Activated CD4-positive, alpha-beta T cell treated with anti-CD3 and anti-CD28 coated beads for 24 hours (primary cell): ENCODE measurements at regions not wholly inside any gene's neighbourhood (a gene's known extent, or its start where the extent isn't known, plus 50 kb on each side); places are given as distances from the start of the nearest gene placed in this dataset.
"Not testable (repeated sequence)": the region's sequence is repeated elsewhere in the genome, so short reads cannot be mapped to it uniquely, and the experiment has no call there.

ENCODE experiments used
- DNase-seq, 2 donors: peaks; one replicate each; pipeline ENCODE4 v3.0.0-alpha.2; 2020; ENCODE audit warnings: low read depth in 2 of 2

DNA sequence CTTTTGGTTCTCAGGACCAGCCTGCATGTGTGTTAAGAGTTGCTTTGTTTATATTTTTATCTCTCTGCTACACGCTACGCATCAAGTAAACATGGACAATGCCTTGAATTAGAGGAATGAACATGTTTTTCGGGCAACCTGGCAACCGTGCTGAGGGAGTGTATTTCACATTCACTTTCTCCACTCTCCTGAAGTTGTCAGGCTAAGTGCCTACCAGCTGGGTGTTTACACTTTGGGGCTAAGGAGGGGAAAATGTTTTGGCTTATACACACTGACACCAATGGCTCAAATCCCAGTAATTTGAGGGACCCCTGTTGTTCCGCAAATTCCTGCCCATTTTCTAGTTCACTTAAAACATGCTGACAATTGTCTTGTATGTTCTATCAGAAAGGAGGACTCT is 141.5 kb upstream of the PDE7B start:
- no peak for DNase-seq

DNA sequence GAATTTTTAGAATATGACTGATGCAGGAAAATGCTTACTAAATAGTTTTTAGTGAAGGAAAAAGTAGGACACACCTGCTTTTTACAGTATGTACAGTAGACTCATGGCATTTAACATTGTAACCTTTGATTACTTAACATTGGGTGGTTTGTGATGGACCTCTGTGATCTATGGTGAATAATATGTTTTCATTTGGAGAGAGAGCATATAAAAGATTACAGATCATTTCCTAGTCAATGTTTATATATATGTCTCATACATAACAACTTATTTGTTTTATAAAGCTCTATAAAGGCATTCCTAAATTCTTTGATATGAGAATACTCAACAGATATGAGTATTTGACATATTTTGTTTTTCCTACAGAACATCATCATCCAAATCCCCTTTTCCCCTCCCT is 129.3 kb upstream of the PDE7B start:
- no peak for DNase-seq

DNA sequence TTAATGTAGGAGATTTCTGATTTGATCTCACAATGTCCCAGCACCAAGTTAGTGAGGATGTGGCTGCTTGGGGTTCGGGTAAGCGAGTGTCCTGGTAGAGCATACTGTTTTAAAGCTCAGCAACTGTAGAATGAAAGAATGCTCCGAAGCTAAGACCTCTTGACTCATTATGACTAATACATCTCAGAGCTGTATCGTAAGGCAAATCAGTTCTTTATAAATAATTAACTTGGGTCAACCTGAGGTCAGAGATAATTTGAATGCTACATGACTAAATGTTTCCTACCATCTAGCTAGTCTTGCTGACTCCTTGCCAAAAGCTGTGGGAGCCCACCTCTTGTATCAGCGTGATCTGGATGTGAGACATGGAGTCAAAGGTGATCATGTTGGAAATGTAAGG is 128.8 kb upstream of the PDE7B start:
- peak in 1 of 2 donors; percentile 3 for DNase-seq

DNA sequence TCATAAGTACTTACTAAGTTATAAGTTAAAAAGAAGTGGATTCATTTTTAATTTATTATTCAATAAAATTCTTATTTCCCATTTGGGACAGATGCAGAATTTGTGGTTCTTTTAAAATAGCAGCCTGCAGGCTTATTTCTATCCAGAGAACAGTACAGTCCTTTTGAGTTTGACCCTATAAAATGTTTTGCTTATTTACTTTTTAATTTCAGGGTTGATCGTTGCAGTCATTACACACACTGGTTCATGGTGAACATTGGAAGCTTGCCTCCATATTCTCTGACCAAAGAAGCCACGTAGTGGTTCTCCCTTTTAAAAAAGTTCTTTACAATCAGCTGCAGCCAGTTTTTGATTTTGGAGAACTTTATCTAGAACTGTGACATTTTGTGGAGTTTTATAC is 122.9 kb upstream of the PDE7B start:
- DNase-seq: no peak

DNA sequence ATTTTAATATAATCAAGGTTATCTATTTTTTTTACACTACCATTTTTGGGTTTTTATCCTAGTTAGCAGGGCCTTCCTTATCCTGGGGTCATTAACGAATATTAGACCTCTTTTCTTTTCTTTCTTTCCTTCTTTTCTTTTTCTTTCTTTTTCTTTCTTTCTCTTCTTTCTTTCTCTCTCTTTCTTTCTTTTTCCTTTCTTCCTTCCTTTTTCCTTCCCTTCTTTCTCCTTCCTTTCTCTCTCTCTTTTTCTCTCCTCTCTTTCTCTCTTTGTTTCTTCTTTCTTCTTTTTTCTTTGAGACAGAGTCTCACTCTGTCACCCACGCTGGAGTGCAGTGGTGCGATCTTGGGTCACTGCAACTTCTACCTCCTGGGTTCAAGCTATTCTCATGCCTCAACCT is 120.4 kb upstream of the PDE7B start:
- DNase-seq: no peak

DNA sequence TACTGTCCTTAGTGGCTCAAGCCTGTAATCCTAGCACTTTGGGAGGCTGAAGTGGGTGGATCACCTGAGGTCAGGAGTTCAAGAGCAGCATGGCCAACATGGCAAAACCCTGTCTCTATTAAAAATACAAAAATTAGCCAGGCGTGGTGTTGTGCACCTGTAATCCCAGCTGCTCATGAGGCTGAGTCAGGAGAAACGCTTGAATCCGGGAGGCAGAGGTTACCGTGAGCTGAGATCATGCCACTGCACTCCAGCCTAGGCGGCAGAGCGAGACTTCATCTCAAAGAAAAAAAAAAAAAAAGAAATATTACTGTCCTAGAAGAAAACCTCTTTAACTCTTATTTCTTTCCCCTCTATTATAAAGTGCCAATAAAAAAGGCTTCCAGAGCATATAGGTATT is 115.2 kb upstream of the PDE7B start:
- not testable (repeated sequence) for DNase-seq

DNA sequence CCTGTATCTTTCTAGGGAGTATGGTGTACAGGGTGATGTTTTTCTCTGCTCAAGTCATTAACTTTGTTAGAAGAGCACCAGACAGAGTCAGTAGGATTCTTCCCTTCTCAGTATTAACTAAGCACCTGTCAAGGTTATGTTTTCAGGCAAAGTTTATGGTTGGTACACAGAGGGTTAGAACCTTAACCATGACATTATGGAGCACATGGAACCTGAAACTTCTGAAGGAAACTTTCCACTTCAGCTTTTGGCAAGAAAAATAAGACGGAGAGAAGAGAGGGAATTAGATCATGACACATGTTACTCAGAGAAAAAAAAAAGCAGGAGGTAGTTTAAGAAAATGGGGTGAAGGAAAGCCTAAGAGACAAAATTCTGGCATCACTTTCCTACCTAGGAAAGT is 112.9 kb upstream of the PDE7B start:
- no peak for DNase-seq

DNA sequence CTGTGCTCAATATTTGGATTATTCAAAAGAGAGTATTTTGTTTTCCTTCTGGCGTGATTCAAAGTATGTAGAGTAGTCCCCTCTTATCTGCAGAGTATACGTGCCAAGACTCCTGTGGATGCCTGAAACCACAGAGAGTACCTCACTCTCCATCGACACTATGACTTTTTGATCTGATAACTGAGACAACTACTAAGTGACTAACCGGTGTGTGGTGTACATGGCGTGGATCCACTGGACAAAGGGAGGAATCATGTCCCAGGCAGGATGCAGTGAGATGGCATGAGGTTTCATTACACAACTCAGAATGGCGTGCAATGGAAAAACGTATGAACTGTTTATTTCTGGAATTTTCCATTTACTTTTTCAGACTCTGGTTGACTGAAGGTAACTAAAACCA is 112.2 kb upstream of the PDE7B start:
- no peak for DNase-seq

DNA sequence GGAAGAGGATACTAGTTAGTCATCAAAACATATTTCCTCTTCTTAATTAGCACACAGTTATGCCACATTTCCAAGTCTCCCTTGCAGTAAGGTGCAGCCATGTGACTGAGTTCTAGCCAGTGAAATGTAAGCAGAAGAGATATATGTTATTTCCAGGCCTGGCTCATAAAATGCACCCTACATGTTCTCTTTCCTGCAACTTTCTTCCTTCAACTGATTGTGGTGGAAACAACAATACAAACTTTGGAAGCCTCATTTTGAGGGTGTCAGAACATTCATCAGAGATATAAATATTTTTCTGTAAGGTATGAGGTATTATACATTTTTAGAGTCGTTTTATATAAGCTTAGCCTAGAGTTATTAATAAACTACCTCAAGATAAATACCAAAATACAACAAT is 110.9 kb upstream of the PDE7B start:
- DNase-seq: no peak

DNA sequence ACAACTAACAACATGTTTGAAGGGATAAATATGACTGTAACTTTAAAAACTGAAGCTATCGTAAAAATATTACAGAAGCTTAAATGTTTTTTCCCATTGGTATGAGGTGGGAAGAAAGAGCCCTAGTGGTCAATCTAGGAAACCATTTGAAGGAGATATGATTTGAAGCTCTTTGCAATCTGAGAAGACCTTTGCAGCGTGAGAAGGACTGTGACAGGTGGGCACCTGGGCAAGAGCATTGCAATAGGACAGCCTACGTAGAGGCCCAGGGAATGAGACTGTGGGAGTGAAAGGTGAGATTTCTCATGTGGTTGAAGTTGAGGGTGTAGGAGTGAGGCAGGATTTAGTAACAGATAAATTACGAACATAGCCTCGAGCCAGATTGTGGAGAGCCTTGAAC is 108.0 kb upstream of the PDE7B start:
- DNase-seq: no peak

DNA sequence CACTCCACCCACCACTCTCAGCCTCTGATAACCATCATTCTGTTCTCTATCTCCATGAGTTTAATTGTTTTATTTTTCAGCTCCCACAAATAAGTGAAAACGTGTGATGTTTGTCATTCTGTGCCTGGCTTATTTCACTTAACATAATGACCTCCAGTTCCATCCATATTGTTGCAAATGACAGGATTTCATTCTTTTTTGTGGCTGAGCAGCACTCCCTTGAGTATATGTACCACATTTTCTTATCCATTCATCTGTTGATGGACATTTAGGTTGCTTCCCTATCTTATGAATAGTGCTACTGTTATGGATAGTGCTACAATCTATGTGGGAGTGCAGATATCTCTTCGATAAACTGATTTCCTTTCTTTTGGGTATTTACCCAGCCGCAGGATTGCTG is 103.3 kb upstream of the PDE7B start:
- DNase-seq: no peak

DNA sequence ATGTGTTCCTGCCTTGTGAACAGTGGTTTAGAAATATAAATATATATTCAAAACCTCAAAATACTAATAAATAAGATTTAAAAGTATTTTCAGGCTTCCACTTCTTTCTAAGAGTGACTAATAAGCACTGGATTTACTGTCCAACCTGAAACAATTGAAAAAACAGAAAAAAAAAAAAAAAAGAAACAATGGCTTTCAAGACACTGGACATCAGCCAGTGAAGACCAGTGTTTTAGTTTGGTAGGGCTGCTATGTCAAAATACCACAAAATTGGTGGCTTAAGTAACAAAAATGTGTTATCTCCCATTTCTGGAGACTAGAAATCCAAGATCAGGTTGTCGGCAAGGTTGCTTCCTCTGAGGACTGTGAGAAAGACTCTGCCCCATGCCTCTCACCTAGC is 101.4 kb upstream of the PDE7B start:
- DNase-seq: no peak

DNA sequence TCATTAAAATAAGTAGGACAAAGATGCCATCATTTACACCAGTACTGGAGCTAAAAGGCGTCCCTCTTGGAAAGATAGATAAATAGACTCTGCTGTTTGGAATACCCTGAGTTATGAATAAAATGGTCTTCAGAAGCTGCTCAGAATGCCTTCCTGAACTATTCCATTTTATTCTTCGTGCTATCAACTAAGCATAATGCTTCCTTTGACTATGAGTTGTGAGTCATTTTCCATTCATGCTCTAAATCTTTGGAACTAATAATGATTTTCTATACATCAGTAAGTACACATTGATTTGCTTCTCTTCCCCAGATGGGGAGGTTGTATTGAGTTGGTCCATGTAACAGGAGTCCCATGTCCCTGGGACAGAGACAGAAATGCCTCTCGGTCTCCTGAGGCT is 98.3 kb upstream of the PDE7B start:
- DNase-seq: no peak

DNA sequence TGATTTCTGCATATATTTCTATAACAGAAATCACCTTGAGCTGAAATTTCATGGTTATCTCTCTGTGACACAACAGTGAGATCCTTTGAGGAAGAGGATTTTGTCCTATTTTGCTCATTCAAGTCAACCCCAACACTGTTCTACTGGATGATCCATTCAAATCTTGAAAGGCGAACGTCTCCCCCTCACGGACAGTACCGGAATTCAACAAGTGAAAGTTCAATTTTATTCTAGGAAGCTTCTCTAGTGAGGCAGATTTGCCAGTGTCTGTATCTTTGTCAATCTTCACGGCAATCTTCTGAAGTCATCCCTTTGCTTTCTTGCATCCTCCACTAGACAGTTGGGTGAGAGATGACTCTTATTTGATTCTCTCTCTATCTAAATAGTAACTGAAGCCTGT is 91.7 kb upstream of the PDE7B start:
- DNase-seq: no peak

DNA sequence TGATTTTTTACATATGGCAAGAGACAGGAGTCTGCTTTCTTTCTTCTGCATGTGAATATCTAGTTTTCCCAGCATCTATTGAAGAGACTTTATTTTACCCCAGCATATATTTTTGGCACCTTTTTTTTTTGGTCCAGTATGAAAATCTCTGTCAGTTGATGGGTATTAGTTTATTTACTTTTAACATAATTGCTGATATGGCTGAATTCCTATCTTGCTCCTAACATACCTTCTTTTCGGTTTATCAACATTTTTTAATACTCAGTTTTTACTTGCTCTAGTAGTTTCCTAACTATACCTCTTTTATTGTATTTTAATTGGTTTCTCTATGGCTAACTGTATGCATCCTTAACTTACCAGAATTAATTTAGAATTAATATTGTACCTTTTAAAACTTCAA is 77.5 kb upstream of the PDE7B start:
- DNase-seq: no peak

DNA sequence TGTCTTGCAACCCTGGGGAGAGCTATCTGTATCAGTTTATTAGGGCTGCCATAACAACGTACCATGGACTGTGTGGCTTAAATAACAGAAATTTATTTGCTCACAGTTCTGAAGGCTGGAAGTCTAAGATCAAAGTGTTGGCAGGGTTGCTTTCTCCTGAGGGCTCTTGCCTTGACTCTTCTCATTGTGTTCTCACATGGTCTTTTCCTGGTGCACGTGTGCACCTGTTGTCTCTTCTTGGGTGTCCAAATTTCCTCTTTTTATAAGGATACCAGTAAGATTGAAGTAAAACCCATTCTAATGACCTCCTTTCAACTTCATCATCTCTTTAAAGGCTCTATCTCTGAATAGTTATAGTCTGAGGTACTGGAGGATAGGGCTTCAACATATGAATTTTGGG is 72.3 kb upstream of the PDE7B start:
- no peak for DNase-seq

DNA sequence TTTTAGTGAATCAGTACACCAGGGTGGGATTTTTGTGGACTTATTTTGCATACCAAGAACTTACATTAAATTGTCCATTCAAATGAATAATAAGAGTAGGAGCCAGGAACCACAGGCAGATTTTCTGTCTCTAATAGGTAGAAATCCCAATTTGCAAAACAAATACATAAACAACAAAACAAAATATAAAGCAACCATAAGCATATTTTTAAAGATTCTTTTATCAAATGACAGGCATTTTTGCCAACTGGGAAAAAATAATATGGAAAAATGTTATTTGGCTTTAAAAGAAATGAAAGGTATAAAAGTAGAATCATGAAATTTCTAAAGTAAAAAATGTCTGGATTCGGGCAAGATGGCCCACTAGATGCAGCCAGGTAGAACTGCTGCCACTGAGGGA is 71.2 kb upstream of the PDE7B start:
- DNase-seq: no peak

DNA sequence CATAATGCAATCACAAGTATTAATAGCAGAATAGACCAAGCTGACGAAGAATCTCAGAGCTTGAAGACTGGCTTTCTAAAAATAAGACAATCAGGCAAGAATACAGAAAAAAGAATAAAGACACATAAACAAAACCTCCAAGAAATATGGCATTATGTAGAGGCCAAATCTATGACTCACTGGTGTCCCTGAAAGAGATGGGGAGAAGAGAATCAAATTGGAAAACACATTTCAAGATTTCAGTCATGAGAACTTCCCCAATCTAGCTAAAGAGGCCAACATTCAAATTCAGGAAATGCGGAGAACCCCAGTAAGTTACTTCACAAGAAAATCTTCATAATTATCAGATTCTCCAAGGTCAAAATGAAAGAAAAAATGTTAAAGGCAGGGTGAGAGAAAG is 69.0 kb upstream of the PDE7B start:
- no peak for DNase-seq

DNA sequence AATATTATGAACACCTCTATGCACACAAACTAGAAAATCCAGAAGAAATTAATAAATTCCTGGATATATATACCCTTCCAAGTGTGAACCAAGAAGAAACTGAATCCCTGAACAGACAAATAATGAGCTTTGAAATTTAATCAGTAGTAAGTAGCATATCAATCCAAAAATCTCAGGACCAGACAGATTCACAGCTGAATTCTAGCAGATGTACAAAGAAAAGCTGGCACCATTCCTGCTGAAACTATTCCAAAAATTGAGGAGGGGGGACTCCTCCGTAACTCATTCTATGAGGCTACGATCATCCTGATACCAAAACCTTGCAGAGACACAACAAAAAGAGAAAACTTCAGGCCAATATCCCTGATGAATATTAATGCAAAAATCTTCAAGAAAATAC is 67.0 kb upstream of the PDE7B start:
- DNase-seq: no peak

DNA sequence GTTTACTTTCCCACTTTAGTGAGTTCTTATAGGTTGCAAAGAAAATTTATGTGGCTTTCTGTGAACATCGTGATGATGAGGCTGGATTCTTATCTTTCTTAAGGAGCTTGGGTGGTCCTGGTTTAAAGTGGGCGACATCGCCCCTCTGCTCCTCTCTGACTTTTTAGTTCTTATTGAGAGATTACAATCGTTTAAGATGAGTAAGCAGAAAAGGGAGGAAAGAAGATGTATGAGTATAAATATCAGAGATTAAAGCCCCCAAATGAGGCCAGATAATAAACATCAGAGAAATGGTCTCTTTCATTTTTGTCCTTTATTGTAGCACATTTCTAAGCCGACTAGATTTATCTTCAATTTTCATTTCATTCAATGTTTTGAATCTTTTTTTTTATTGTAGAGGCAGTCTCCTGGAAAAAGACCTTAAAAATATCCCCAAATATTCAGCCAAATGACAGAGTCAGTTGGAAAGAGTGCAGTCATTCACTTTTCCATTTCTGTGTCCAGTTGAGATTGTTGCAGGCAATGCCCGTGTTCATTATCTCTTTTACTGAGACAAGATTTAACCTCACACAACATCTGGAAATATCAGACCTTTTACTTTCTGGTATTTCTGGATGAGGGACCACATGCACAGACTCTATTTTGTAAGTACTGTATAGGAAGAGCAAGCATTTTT is 62.0 kb upstream of the PDE7B start:
- no peak for DNase-seq

DNA sequence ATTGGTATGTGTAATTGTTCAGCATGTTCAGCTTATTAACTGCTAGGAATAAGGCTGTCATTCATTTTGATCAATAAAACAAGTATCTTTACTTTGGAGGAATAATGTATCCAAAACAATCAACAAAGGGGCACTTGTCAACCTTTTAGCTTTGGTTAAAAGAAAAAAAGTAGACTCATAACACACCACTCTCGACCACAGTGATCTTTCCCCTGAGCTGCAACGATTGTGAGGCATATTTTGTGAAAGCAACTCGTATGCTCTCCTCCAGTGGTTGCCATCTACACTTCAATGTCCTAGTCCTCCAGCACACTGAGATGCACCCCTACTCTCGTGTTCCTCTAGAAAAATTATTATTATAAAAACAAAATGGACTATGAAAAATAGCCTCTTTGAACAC is 60.1 kb upstream of the PDE7B start:
- DNase-seq: no peak

DNA sequence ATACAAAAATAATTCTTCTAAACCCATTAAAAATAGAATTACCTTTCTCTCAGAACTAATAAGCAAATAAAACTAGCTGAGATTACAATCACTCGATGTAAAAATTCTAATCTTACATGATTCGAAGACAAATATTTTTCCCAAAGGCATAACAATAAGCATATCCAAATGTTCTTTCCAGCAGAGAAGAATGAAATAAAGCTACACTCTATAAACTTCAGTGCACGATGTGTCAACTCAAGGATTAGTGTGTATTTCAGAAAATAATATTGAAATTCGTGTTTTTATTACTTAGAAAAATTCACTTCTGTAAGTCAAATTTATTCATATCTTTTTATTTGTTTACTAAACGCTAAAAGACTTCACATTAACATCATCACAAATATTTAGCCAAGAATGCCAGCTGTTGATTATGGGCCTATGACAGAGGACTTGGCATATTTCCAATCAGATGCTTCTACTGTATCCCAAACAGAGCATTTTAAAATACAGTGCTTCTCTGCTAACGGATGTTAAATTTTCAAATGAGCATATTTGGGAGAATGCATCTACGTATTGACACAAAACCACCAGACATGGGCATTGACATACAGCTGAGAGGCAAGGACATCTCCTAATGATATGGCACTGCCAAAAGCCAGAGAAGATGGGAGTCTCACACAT is 54.7 kb upstream of the PDE7B start:
- DNase-seq: no peak

DNA sequence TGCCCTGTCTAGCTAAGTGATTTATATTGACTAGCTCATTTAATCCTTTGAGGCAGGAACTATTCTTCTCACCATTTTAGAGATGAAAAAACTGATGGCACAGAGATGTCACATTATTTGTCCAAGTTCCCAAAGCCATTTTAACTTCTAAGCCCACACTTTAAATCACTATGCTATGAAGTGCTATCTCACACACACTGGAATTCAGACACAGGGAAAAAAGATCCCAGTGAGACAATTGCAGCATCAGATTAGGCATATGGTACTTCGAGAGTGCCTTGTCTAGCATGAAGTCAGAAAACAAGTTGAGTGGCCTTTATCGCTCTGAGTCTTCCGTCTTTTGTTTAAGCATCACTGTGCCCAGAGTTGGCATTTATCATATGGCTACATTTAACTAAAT is 54.1 kb upstream of the PDE7B start:
- no peak for DNase-seq
